Neural progenitor cell (in vitro differentiated cells): ENCODE measurements at regions not wholly inside any gene's neighbourhood (a gene's known extent, or its start where the extent isn't known, plus 50 kb on each side); places are given as distances from the start of the nearest gene placed in this dataset.

ENCODE experiments used
- DNase-seq: peaks from one replicate; pipeline ENCODE4 v3.0.0-alpha.2; 2016; ENCODE audit warnings: low spot score
- H2AFZ ChIP-seq: fragments of 200-600 bp; sonication (generic); replicated peaks from 2 replicates; pipeline ENCODE4 v1.6.1; 2016; ENCODE audit warnings: antibody characterized with exemption
- H3F3A ChIP-seq: fragments of 200-600 bp; sonication (generic); 2 replicates; pipeline ENCODE4 v1.6.1; 2016; ENCODE audit warnings: antibody characterized with exemption, low read depth
- H3K27ac ChIP-seq: fragments of 200-600 bp; sonication (generic); 2 replicates; pipeline ENCODE4 v1.5.1; 2016; ENCODE audit warnings: mild to moderate bottlenecking
- H3K27me3 ChIP-seq: fragments of 200-600 bp; sonication (generic); 2 replicates; pipeline ENCODE4 v1.6.1; 2016; ENCODE audit warnings: mild to moderate bottlenecking, moderate library complexity
- H3K36me3 ChIP-seq: fragments of 200-600 bp; sonication (generic); 2 replicates; pipeline ENCODE4 v1.5.1; 2016
- H3K4me1 ChIP-seq: fragments of 200-600 bp; sonication (generic); 2 replicates; pipeline ENCODE4 v1.6.1; 2016; ENCODE audit warnings: mixed run types
- H3K4me2 ChIP-seq: fragments of 200-600 bp; sonication (generic); 2 replicates; pipeline ENCODE4 v1.6.1; 2016
- H3K4me3 ChIP-seq: fragments of 200-600 bp; sonication (generic); 2 replicates; pipeline ENCODE4 v1.5.1; 2016
- H3K79me2 ChIP-seq: fragments of 200-600 bp; sonication (generic); 2 replicates; pipeline ENCODE4 v1.6.1; 2016; ENCODE audit warnings: low read depth
- H3K9ac ChIP-seq: fragments of 200-600 bp; sonication (generic); 2 replicates; pipeline ENCODE4 v1.6.1; 2016
- H3K9me3 ChIP-seq: fragments of 200-600 bp; sonication (generic); 2 replicates; pipeline ENCODE4 v1.5.1; 2016; ENCODE audit warnings: low read depth
- H4K20me1 ChIP-seq: fragments of 200-600 bp; sonication (generic); 2 replicates; pipeline ENCODE4 v1.6.1; 2016; ENCODE audit warnings: low read depth
- H3K27ac Mint-ChIP-seq: 3 replicates; pipeline ENCODE4 v1.8.0; 2021; ENCODE audit warnings: mixed read lengths
- H3K27me3 Mint-ChIP-seq: 2 replicates; pipeline ENCODE4 v1.8.0; 2022; ENCODE audit warnings: low read depth, mild to moderate bottlenecking, inconsistent platforms, moderate library complexity, mixed read lengths; ENCODE audit not compliant: insufficient read depth
- H3K36me3 Mint-ChIP-seq: 3 replicates; pipeline ENCODE4 v1.8.0; 2021; ENCODE audit warnings: mixed read lengths
- H3K4me1 Mint-ChIP-seq: 3 replicates; pipeline ENCODE4 v1.8.0; 2021; ENCODE audit warnings: mixed read lengths
- H3K4me3 Mint-ChIP-seq: 3 replicates; pipeline ENCODE4 v1.8.0; 2021; ENCODE audit warnings: mild to moderate bottlenecking, moderate library complexity, mixed read lengths
- H3K9me3 Mint-ChIP-seq: 3 replicates; pipeline ENCODE4 v1.8.0; 2020; ENCODE audit warnings: mixed read lengths
- EZH2 ChIP-seq: fragments of 200-600 bp; sonication (generic); IDR thresholded peaks from 2 replicates; pipeline ENCODE4 v1.6.1; 2017; ENCODE audit warnings: antibody characterized with exemption, mild to moderate bottlenecking, moderate library complexity
- EZH2phosphoT487 ChIP-seq: fragments of 200-600 bp; sonication (generic); IDR thresholded peaks from 2 replicates; pipeline ENCODE4 v1.6.1; 2017; ENCODE audit warnings: antibody characterized with exemption
- TF ChIP-seq, protein P1 (sequence below): fragments of 200-600 bp; sonication (generic); IDR thresholded peaks from 2 replicates; pipeline ENCODE4 v1.5.1; 2017; ENCODE audit warnings: antibody characterized with exemption, mild to moderate bottlenecking

DNA sequence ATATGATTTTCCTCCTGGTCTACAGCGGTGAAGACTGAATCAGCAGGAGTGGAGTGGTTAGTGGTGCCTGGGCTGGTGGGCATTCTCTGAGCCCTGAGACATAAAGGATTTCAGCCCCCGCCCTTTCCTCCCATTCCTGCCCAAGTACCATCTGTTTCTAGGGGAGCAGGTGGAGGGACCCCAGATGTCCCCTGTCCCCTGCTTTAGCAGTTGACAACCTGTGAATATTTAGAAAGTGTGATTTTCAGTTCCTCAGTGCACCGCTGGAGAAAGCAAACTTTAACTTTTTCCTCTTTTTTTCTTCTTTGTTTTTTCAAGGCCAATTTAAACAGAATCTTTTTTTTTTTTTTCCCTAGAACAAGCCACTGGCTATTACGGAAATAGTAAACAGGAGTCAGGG, 163.8 kb upstream of the MYL2 start:
- Histone ChIP-seq H3K27ac (no peak overlapping the region), H4K20me1 (no peaks in the 10 kb centered on the region), H3K9me3 (no peaks in the 10 kb centered on the region), H3K4me3 (no peak overlapping the region), H3K36me3 (no peaks in the 10 kb centered on the region), H3K9ac (no peak overlapping the region), H3K4me2 (no peak overlapping the region), H3F3A (no peaks in the 10 kb centered on the region), H3K4me1 (no peaks in the 10 kb centered on the region), H3K27me3 (no peaks in the 10 kb centered on the region), H2AFZ (no peak overlapping the region), H3K79me2 (no peaks in the 10 kb centered on the region)
- Mint-ChIP-seq H3K27me3 (peaks cover 7% of the 10 kb centered on the region), H3K36me3 (no peaks in the 10 kb centered on the region), H3K9me3 (no peaks in the 10 kb centered on the region), H3K4me3 (no peak overlapping the region), H3K4me1 (peaks cover 12% of the 10 kb centered on the region), H3K27ac (no peak overlapping the region)
- no peak for DNase-seq
- TF ChIP-seq, protein P1, sequence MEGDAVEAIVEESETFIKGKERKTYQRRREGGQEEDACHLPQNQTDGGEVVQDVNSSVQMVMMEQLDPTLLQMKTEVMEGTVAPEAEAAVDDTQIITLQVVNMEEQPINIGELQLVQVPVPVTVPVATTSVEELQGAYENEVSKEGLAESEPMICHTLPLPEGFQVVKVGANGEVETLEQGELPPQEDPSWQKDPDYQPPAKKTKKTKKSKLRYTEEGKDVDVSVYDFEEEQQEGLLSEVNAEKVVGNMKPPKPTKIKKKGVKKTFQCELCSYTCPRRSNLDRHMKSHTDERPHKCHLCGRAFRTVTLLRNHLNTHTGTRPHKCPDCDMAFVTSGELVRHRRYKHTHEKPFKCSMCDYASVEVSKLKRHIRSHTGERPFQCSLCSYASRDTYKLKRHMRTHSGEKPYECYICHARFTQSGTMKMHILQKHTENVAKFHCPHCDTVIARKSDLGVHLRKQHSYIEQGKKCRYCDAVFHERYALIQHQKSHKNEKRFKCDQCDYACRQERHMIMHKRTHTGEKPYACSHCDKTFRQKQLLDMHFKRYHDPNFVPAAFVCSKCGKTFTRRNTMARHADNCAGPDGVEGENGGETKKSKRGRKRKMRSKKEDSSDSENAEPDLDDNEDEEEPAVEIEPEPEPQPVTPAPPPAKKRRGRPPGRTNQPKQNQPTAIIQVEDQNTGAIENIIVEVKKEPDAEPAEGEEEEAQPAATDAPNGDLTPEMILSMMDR, result no peak
- TF ChIP-seq EZH2phosphoT487 (no peak), EZH2 (no peak)

DNA sequence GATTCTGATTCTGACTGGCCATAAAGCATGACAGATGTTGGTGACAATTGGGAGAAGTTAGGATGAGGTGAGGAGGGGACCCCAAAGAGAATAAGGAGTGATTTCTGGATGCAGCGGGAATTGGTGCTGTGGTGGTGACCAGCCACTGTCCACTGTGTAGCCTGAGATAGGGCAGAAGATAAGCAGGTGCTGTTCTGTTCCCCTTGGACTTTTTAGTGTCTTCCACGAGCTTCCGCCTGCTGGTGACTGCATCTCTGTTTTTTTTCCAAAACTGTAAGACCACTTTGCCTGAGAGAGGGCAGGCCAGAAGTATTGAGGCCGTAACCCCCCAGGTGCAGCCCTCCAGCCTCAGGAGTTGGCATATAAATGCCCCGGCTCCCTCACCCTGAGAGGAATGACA, 161.2 kb upstream of the MYL2 start:
- H3K36me3 ChIP-seq, result no peaks in the 10 kb centered on the region
- no peak overlapping the region for H3K4me3 Mint-ChIP-seq
- no peak for DNase-seq

DNA sequence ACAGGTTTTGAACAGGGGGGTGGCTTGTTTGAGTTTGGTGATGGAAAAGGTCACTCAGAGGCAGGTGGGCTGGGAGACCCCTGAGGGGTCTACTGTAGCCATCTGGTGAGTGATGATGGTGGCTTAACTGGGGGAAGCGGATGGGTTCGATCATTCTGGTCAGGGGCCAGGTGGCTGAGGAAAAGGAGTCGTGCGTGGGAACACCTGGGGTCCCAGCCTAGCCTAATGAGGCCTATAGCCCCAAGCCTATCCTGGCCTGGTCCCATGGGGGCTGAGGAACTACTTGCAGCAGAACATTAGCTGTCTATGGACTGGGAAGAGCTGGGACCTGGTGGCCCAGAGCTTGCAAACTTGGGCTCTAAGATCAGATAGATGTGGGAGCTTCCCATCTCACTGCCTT, 158.4 kb upstream of the MYL2 start:
- TF ChIP-seq EZH2, result no peak
- no peak for TF ChIP-seq EZH2phosphoT487
- TF ChIP-seq, protein P1, result no peak
- Mint-ChIP-seq H3K9me3 (no peaks in the 10 kb centered on the region), H3K36me3 (no peaks in the 10 kb centered on the region), H3K27me3 (peaks cover 13% of the 10 kb centered on the region), H3K27ac (peak overlapping the region; percentile 48), H3K4me1 (peaks cover 31% of the 10 kb centered on the region), H3K4me3 (no peak overlapping the region)
- H3K4me2 ChIP-seq, result no peak overlapping the region
- H3K27ac ChIP-seq, result no peak overlapping the region
- H3F3A ChIP-seq, result peaks cover 5% of the 10 kb centered on the region
- DNase-seq, result no peak
- no peak overlapping the region for H2AFZ ChIP-seq
- no peaks in the 10 kb centered on the region for H3K9me3 ChIP-seq
- no peaks in the 10 kb centered on the region for H3K79me2 ChIP-seq
- no peaks in the 10 kb centered on the region for H3K36me3 ChIP-seq
- peaks cover 3% of the 10 kb centered on the region for H4K20me1 ChIP-seq
- no peaks in the 10 kb centered on the region for H3K4me1 ChIP-seq
- no peak overlapping the region for H3K4me3 ChIP-seq
- no peaks in the 10 kb centered on the region for H3K27me3 ChIP-seq
- H3K9ac ChIP-seq, result no peak overlapping the region

More for the DNA sequence above, 161.2 kb upstream of the MYL2 start:
- H3K27me3 ChIP-seq, result no peaks in the 10 kb centered on the region
- Mint-ChIP-seq H3K36me3 (no peaks in the 10 kb centered on the region), H3K4me1 (peaks cover 18% of the 10 kb centered on the region), H3K9me3 (no peaks in the 10 kb centered on the region), H3K27ac (no peak overlapping the region), H3K27me3 (peaks cover 9% of the 10 kb centered on the region)
- H3K79me2 ChIP-seq, result no peaks in the 10 kb centered on the region
- H3K27ac ChIP-seq, result no peak overlapping the region
- H2AFZ ChIP-seq, result no peak overlapping the region
- TF ChIP-seq, protein P1, result no peak
- TF ChIP-seq EZH2 (no peak), EZH2phosphoT487 (no peak)
- no peak overlapping the region for H3K9ac ChIP-seq
- no peak overlapping the region for H3K4me2 ChIP-seq
- no peak overlapping the region for H3K4me3 ChIP-seq
- H3K9me3 ChIP-seq, result no peaks in the 10 kb centered on the region
- H3F3A ChIP-seq, result peaks cover 5% of the 10 kb centered on the region
- H3K4me1 ChIP-seq, result no peaks in the 10 kb centered on the region
- peaks cover 3% of the 10 kb centered on the region for H4K20me1 ChIP-seq
